ENCODE measurements at regions not wholly inside any gene's neighbourhood (a gene's known extent, or its start where the extent isn't known, plus 50 kb on each side); places are given as distances from the start of the nearest gene placed in this dataset.

GRCh38 chr2:181738563-181738962 lies 58.2 kb upstream of the NEUROD1 start:
- TF ChIP-seq CTCF (IDR thresholded peaks at IDR 0.05) = no peak
- no peak for TF ChIP-seq POLR2AphosphoS5 (IDR thresholded peaks at IDR 0.05)

Data from stomach (tissue), 4 donors.